Limb (tissue), 2 donors: ENCODE measurements at regions not wholly inside any gene's neighbourhood (a gene's known extent, or its start where the extent isn't known, plus 50 kb on each side); places are given as distances from the start of the nearest gene placed in this dataset.
A peak's percentile ranks its signal among the peaks of the same experiment; 100 is the strongest.

Source experiments
- DNase-seq, 2 donors: peaks; one replicate each; pipeline ENCODE4 v3.0.0-alpha.2; 2016; ENCODE audit errors: extremely low spot score in 2 of 2

GRCh38 chr18:30545393-30545792, 497.1 kb downstream of the DSC3 start:
- no peak for DNase-seq

DNA sequence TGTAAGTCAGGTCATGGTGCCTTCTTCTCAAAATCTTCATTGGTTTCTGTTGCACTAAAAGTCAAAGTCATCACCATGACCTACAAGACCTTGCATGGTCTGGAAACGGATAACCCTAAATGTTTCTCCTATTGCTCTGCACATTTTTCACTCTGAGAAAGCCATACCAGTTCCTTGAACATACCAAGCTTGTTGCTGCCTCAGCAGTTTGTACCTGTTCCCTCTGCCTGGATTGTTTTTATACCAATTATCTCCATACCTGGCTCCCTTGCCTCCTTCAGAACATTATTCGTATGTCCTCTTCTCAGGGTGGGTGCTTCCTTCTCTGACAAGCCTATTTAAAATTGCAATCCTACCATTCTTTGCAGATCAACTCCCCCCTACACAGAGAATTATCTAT, 498.4 kb downstream of the DSC3 start:
- DNase-seq = no peak

- DNase-seq = no peak
Measured at GRCh38 chr18:30533716-30534115, 508.8 kb downstream of the DSC3 start.

- no peak for DNase-seq
Measured at GRCh38 chr18:30527917-30528316, 514.6 kb downstream of the DSC3 start.

GRCh38 chr18:30527226-30527625, 515.3 kb downstream of the DSC3 start:
- no peak for DNase-seq

GRCh38 chr18:30522288-30522929, 520.1 kb downstream of the DSC3 start:
- no peak for DNase-seq

DNA sequence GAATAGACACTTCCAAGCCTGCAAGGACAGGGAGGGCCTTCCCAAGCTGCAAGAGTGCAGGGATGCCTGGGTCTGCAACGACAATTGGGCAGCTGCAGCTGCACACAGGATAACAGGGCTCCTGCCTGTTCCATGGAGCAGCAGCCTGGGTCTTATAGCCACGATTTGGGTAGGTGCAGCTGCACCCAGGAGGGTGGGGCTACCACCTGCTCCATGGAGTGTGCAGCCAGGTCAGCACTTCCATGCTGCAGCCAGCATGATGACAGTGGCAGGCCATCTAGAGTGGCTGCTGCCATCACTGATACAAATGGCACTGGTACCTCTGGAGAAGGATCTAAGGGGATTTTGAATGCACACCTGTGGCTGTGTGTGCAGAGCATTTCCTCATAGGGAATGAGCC, 528.5 kb downstream of the DSC3 start:
- DNase-seq = no peak

GRCh38 chr18:30512872-30513271, 529.7 kb downstream of the DSC3 start:
- no peak for DNase-seq

DNA sequence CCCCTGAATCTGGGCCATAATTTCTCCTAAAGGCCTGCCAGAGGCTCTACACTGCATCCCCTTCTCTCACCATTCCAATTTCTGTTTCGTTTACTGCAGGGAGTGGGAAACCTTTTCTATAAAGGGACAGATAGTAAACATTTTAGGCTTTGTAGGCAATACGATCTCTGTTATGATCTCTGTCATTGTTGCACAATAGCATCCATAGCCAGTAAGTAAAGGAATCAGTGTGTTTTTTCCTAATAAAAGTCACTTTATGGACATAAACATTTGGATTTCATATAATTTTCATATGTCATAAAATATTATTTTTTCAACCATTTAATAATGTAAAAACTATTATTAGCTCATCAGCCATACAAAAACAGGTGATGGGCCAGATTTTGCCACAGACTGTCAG, 531.7 kb downstream of the DSC3 start:
- no peak for DNase-seq

DNA sequence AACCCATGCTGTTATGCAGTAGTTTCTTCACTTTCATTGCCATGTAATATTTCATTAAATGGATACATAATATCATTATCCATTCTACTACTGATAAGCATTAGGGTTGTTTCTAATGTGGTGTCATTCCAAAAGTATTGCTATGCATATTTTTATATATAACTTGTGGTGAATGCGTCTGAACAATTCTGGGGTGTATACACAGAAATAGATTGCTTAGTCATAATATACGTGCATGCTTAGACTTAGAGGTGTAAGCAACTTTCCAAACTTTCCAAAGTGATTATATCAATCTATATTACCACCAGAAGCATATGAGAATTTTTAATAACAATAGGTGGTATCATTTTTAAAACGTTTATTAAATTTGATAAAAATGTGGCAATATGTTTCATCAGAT, 540.9 kb downstream of the DSC3 start:
- DNase-seq = no peak

DNA sequence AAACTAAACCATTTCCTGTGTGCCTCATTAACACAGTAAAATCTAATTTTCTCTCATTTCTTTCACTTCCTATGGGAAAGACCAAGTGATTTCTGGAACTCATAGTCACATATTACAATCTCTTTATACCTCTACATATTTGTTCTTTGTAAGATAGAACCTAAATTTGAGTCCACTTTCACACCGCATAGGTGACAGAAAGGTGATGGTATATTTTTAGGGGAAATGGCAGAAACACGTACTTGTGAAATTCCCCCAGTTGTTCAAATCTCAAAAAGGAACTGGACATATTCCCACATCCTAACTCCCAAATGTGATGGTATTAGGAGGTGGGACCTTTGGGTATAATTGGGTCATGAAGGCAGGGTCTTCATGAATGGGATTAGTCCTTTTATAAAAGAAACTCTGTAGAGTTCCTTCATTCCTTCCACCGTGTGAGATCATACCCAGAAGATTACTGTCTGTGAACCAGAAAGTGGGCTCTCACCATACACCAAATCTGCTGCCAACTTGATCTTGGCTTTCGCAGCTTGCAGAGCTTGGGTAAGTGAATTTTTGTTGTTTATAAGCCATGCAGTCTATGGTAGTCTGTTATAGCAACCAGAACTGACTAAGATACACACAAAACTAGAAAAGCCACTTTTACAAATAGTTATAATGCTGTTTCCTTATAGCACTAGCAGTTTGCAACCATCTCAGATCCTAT, 542.1 kb downstream of the DSC3 start:
- no peak for DNase-seq

- no peak for DNase-seq
Measured at GRCh38 chr18:30499721-30500120, 542.8 kb downstream of the DSC3 start.

GRCh38 chr18:30492552-30493129, 549.9 kb downstream of the DSC3 start:
- DNase-seq = no peak

GRCh38 chr18:30491815-30492551, 550.6 kb downstream of the DSC3 start:
- DNase-seq = no peak

DNA sequence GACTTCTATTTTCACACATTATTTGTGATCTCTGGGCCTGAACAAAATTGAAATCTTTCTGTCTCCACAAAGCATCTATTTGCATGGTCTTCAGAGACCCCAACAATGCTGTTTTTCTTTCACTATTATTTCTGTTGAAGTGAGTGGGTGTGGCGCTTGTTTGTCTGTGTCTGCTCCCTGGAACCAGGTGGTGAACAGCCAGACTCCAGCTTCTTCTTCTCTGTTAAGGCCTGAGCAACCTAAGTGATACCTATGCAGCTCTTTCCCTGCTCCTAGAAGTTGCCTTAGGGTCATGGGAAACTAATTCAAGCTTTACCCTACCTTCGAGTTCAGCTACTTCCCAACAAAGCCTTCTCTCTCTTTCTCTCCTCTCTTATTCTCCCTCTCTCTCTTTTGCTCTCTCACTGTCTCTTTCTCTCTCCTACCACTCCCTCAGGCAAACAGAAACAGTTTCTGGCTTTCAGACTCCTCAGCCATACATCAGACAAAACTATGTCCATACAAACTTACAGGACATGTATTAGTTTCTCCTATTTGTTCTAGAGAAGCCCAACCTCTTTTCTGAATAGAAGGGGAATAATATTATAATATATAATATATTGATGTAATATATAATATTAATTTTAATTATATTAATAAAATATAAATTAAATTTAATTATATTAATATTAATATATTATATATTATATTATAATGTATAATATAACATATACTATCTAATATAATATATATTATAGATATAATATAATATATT, 552.5 kb downstream of the DSC3 start:
- no peak for DNase-seq

DNA sequence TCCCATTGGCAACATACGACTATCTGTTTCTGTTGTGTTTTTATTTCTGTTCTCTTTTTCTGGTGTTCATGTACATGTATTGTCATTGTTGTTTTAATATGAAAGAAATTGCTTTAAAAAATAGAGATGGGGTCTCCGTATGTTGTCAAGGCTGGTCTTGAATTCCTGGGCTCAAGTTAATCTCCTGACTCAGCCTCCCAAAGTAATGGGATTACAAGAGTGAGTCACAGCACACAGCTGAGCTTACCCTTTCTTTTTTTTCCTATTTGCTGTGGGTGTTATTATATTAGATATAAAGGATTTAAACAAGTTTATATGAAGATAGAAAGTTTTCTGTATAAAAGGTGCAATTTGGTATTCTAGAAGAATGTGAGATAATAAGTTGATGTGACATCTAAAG, 554.6 kb downstream of the DSC3 start:
- DNase-seq = no peak

GRCh38 chr18:30486856-30487255, 555.7 kb downstream of the DSC3 start:
- DNase-seq = no peak

- no peak for DNase-seq
Measured at GRCh38 chr18:30485078-30485477, 557.5 kb downstream of the DSC3 start.

DNA sequence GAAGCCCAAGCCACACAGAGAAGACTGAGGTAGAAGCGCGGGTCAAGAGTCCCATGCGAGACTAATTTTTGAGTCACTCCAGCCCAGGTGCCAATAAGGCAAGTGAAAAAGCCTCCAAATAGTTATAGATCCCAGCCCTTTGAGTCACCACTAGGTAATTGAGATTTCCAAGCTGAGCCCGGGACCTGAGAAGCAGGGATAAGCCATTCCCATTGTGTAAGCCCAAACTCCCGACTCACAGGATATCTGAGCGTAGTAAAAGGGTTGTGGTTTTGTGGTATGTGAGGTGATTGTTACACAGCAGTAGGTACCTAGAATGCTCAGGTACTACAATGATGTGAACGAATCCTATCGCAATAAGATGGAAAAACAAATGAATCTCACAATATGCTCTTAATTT, 560.7 kb downstream of the DSC3 start:
- no peak for DNase-seq

GRCh38 chr18:30469091-30469490, 573.5 kb downstream of the DSC3 start:
- DNase-seq = peak in 1 of 2 donors; percentile 64

DNA sequence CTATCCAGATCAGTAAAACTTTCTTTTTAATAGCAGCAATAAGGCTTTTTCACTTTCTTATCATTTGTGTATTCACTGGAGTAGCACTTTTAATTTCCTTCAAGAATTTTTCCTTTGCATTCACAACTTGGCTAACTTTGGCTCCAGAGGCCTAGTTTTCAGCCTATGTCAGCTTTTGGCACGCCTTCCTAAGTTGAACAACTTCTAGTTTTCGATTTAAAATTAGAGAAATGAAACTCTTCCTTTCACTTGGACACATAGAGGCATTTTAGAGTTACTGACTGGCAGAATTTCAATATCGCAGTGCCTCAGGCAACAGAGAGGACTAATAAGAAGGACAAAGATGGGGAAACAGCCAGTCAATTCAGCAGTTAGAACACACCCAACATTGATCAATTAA, 577.4 kb downstream of the DSC3 start:
- peak in 1 of 2 donors; percentile 42 for DNase-seq

DNA sequence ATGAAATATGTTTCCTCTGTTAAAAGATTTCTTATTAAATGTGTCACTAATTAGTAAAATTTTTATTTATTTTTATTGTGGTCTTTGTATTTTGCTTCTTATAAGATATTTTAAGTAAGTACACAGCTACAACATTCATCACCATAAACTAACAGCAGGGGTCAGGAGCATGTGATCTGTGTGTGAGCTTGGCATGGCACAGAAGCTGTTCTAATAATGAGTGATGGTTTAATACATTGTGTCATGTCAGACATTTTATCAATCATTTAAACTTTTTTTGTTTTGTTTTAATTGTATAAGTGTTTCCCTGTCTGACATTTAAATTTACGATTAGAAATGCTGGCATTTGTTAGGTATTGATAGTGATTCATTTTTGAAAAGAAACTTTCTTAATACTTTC, 585.4 kb downstream of the DSC3 start:
- DNase-seq = no peak
